Effector memory CD4-positive, alpha-beta T cell (primary cell): ENCODE measurements at regions not wholly inside any gene's neighbourhood (a gene's known extent, or its start where the extent isn't known, plus 50 kb on each side); places are given as distances from the start of the nearest gene placed in this dataset.

Source experiments
- DNase-seq, 3 donors: peaks; one replicate each; pipeline ENCODE4 v3.0.0-alpha.2; 2020
- H3K27ac ChIP-seq: 2 replicates; pipeline ENCODE4 v1.7.0; 2013; ENCODE audit warnings: mild to moderate bottlenecking, low read length, moderate library complexity; ENCODE audit not compliant: insufficient read depth, poor library complexity, severe bottlenecking
- H3K27me3 ChIP-seq: replicated peaks from 2 replicates; pipeline ENCODE4 v1.7.0; 2013; ENCODE audit warnings: mild to moderate bottlenecking, low read length; ENCODE audit not compliant: insufficient read depth, control insufficient read depth, poor library complexity, severe bottlenecking
- H3K36me3 ChIP-seq: 2 replicates; pipeline ENCODE4 v1.7.0; 2013; ENCODE audit warnings: mild to moderate bottlenecking, low read length, moderate library complexity; ENCODE audit not compliant: control insufficient read depth, insufficient read depth
- H3K4me1 ChIP-seq: 2 replicates; pipeline ENCODE4 v1.7.0; 2013; ENCODE audit warnings: low read length, mild to moderate bottlenecking; ENCODE audit not compliant: control insufficient read depth, insufficient read depth, poor library complexity, severe bottlenecking
- H3K4me3 ChIP-seq: 2 replicates; pipeline ENCODE4 v1.7.0; 2013; ENCODE audit warnings: low read length, low read depth, mild to moderate bottlenecking; ENCODE audit not compliant: insufficient read depth, poor library complexity, severe bottlenecking
- H3K9me3 ChIP-seq: 2 replicates; pipeline ENCODE4 v1.7.0; 2013; ENCODE audit warnings: mild to moderate bottlenecking, low read length, moderate library complexity; ENCODE audit not compliant: control insufficient read depth

- no peak overlapping the region for H3K4me3 ChIP-seq
- H3K27me3 ChIP-seq: no peaks in the 10 kb centered on the region
- no peaks in the 10 kb centered on the region for H3K9me3 ChIP-seq
- H3K27ac ChIP-seq: no peak overlapping the region
- no peaks in the 10 kb centered on the region for H3K36me3 ChIP-seq
- H3K4me1 ChIP-seq: no peaks in the 10 kb centered on the region
- no peak for DNase-seq
These were observed 145.0 kb upstream of the SMC2 start for GRCh38 chr9:103949096-103949495.

GRCh38 chr9:103977163-103977562 lies 116.9 kb upstream of the SMC2 start:
- no peaks in the 10 kb centered on the region for H3K27me3 ChIP-seq
- H3K4me1 ChIP-seq: no peaks in the 10 kb centered on the region
- H3K27ac ChIP-seq: no peak overlapping the region
- H3K9me3 ChIP-seq: peaks cover 3% of the 10 kb centered on the region
- H3K4me3 ChIP-seq: no peak overlapping the region
- no peaks in the 10 kb centered on the region for H3K36me3 ChIP-seq
- DNase-seq: no peak

- no peak for DNase-seq
- Histone ChIP-seq H3K27ac (no peak overlapping the region), H3K4me1 (no peaks in the 10 kb centered on the region), H3K27me3 (no peaks in the 10 kb centered on the region), H3K36me3 (no peaks in the 10 kb centered on the region), H3K9me3 (peaks cover 3% of the 10 kb centered on the region), H3K4me3 (no peak overlapping the region)
These were observed 115.7 kb upstream of the SMC2 start for GRCh38 chr9:103978396-103978795.

GRCh38 chr9:103981912-103982311 lies 112.2 kb upstream of the SMC2 start:
- H3K36me3 ChIP-seq: no peaks in the 10 kb centered on the region
- no peak overlapping the region for H3K4me3 ChIP-seq
- no peaks in the 10 kb centered on the region for H3K4me1 ChIP-seq
- H3K27ac ChIP-seq: no peak overlapping the region
- no peaks in the 10 kb centered on the region for H3K27me3 ChIP-seq
- DNase-seq: no peak
- H3K9me3 ChIP-seq: no peaks in the 10 kb centered on the region

GRCh38 chr9:103985077-103985476 lies 109.0 kb upstream of the SMC2 start:
- Histone ChIP-seq H3K36me3 (no peaks in the 10 kb centered on the region), H3K27me3 (no peaks in the 10 kb centered on the region), H3K9me3 (no peaks in the 10 kb centered on the region), H3K4me3 (no peak overlapping the region), H3K27ac (no peak overlapping the region), H3K4me1 (no peaks in the 10 kb centered on the region)
- no peak for DNase-seq

- DNase-seq: no peak
- Histone ChIP-seq H3K4me3 (no peak overlapping the region), H3K4me1 (no peaks in the 10 kb centered on the region), H3K27me3 (no peaks in the 10 kb centered on the region), H3K27ac (no peak overlapping the region), H3K36me3 (no peaks in the 10 kb centered on the region), H3K9me3 (no peaks in the 10 kb centered on the region)
These were observed 105.3 kb upstream of the SMC2 start for GRCh38 chr9:103988821-103989220.

- Histone ChIP-seq H3K27ac (no peak overlapping the region), H3K36me3 (no peaks in the 10 kb centered on the region), H3K4me1 (no peaks in the 10 kb centered on the region), H3K27me3 (no peaks in the 10 kb centered on the region), H3K4me3 (no peak overlapping the region), H3K9me3 (no peaks in the 10 kb centered on the region)
- no peak for DNase-seq
These were observed 103.8 kb upstream of the SMC2 start for GRCh38 chr9:103990311-103990710.

GRCh38 chr9:103991001-103991400 lies 103.1 kb upstream of the SMC2 start:
- no peak for DNase-seq
- Histone ChIP-seq H3K4me1 (no peaks in the 10 kb centered on the region), H3K9me3 (no peaks in the 10 kb centered on the region), H3K27me3 (no peaks in the 10 kb centered on the region), H3K4me3 (no peak overlapping the region), H3K36me3 (no peaks in the 10 kb centered on the region), H3K27ac (no peak overlapping the region)

GRCh38 chr9:103991698-103992097 lies 102.4 kb upstream of the SMC2 start:
- Histone ChIP-seq H3K27ac (no peak overlapping the region), H3K4me1 (no peaks in the 10 kb centered on the region), H3K9me3 (no peaks in the 10 kb centered on the region), H3K27me3 (no peaks in the 10 kb centered on the region), H3K4me3 (no peak overlapping the region), H3K36me3 (no peaks in the 10 kb centered on the region)
- no peak for DNase-seq

- no peak for DNase-seq
- no peaks in the 10 kb centered on the region for H3K36me3 ChIP-seq
- H3K9me3 ChIP-seq: no peaks in the 10 kb centered on the region
- H3K4me1 ChIP-seq: no peaks in the 10 kb centered on the region
- no peak overlapping the region for H3K4me3 ChIP-seq
- H3K27me3 ChIP-seq: no peaks in the 10 kb centered on the region
- H3K27ac ChIP-seq: no peak overlapping the region
These were observed 101.0 kb upstream of the SMC2 start for GRCh38 chr9:103992938-103993579.
